ENCODE measurements at regions not wholly inside any gene's neighbourhood (a gene's known extent, or its start where the extent isn't known, plus 50 kb on each side); places are given as distances from the start of the nearest gene placed in this dataset.
"Not testable (repeated sequence)": the region's sequence is repeated elsewhere in the genome, so short reads cannot be mapped to it uniquely, and the experiment has no call there.

DNA sequence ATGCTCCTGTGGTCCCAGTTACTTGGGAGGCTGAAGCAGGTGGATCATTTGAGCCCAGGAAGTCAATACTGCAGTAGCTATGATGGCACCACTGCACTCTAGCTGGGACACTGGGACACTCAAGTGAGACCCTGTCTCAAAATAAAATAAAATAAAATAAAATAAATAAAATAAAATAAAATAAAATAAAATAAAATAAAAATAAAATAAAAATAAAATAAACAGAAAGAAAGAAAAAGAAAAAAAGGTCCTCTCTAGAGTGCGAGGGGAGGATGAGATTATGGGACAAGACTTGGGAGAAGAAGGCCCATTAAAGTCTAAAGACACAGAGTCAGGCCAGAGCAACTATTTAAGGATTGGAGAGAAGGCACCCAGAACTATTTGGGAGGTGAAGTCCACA is 172.5 kb downstream of the IER5 start:
- no peak for ATAC-seq

GRCh38 chr1:181262069-181262468 is 173.6 kb downstream of the IER5 start:
- no peak for ATAC-seq

DNA sequence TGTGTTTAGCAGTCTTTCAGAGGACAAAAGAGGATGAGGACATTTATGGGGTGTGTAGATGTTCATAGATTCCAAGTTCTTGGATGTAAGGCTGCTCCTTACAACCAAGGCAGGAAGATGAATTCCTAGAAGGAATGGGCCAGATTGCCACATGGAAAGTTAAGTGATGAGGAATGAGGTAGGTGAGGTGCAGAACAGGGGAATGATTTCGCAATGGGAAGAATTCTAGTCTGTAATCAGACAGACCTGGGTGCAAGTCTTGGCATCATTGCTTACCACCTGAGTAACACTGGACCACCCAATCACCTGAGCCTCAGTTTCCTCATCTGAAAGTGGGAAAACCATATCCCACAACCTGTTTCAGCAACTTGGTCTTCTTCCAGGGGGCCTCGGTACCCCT is 174.9 kb downstream of the IER5 start:
- no peak for ATAC-seq

GRCh38 chr1:181264821-181265220 is 176.3 kb downstream of the IER5 start:
- no peak for ATAC-seq

- no peak for ATAC-seq
These were observed 196.5 kb downstream of the IER5 start for GRCh38 chr1:181284978-181285377.

- ATAC-seq = no peak
These were observed 188.1 kb upstream of the CACNA1E start for GRCh38 chr1:181295217-181295616.

DNA sequence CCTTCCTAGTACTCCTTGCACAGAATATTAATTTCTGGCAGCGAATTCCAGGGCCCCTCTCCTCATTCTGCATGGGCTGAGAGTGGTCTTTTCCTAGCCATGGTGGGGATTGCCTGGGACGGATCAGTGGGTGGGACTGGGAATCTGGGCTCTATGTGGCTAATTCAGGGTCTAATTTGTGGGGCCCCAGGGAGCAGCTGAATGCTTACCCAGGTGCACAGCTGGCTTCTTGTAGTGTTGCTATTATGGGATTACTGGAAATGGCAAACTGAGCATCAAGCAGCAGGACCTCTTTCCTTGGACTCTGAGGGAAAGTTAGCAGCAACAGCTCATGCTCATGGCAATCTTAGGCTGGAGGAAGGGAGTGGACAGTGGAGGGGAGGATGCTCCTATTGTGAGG is 187.1 kb upstream of the CACNA1E start:
- no peak for ATAC-seq

DNA sequence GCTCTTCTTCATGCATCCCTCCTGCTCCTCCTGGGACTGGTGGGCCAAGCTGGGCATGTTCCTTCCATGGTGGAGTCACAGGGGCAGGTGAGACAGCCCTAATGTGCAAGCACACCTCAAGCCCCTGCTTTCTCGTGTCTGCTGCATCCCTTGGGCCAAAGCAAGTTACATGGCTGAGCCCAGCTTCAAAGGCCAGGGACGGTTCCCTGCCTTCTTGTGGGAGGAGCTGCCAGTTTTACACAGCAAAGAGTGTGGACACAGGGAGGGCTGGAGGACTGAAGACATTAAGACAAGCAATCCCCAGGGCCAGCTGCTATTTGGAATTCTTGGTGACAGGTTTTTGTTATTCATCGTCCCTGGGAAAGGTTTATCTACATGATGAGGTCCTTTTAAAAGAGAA is 175.2 kb upstream of the CACNA1E start:
- no peak for ATAC-seq

GRCh38 chr1:181310560-181310959 is 172.8 kb upstream of the CACNA1E start:
- no peak for ATAC-seq

- no peak for ATAC-seq
These were observed 170.4 kb upstream of the CACNA1E start for GRCh38 chr1:181312946-181313345.

- no peak for ATAC-seq
These were observed 169.9 kb upstream of the CACNA1E start for GRCh38 chr1:181313466-181313865.

GRCh38 chr1:181314010-181314409 is 169.3 kb upstream of the CACNA1E start:
- no peak for ATAC-seq

- ATAC-seq = no peak
These were observed 168.4 kb upstream of the CACNA1E start for GRCh38 chr1:181314959-181315358.

GRCh38 chr1:181317261-181317930 is 165.9 kb upstream of the CACNA1E start:
- ATAC-seq = no peak

GRCh38 chr1:181318022-181318857 is 165.1 kb upstream of the CACNA1E start:
- ATAC-seq = peak in 1 of 2 donors; percentile 29

DNA sequence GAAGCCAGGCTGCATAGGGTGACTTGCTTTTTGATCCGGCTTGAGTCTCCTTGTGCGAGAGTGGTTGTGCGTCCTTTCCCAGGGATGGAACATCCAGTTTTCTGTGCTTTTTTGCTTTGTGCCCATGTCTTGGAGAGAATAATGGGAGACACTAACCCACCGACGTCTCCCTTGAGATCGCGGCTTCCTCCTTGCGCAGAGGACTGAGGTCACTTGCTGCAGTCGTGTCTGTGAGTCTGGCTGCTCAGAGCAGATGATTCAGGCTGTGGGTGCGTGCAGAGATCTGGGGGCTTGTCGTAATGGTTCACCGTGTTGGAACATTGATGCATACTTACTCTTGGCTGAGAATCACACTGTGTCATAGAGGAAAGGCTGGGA is 164.5 kb upstream of the CACNA1E start:
- peak; percentile 55 to 65 for ATAC-seq

- no peak for ATAC-seq
These were observed 163.4 kb upstream of the CACNA1E start for GRCh38 chr1:181319907-181320306.

GRCh38 chr1:181324797-181325616 is 158.3 kb upstream of the CACNA1E start:
- peak; percentile 96 to 98 for ATAC-seq

DNA sequence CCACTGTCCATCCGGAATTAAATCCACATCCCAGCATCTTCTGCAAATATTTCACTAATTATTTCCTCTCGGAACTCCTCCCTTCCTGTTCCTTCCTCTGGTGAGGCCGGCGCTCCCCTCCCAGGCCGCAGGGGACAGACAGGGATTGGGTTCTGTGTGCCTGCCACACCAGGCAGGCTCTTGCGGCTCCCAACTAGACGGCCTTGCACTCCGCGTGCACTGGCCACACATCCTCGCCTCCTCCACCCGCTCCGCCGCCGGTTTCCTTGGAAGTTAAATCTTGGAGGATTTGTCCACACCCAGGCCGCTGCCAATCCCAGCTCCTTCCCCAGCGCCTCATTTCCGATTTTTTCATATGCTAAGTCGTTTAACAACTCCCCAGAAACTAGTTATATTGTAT is 157.6 kb upstream of the CACNA1E start:
- not testable (repeated sequence) for ATAC-seq

- no peak for ATAC-seq
These were observed 157.0 kb upstream of the CACNA1E start for GRCh38 chr1:181326348-181326747.

DNA sequence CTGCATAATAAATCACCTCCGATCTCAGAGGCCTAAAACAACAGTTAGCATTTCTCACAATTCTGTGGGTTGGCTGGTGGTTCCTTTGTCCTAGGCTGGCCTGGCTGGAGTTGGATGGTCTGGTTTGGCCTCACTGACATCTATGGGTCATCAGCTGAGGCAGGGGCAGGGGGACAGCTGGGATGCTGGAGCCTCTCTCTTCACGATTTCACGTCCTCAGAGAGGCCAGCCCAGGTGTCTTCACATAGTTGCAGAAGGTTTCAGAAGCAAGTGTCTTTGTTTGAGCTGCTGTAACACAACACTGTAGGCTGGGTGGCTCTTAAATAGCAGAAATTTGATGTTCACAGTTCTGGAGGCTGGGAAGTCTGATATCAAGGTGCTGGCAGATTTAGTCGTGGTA is 155.5 kb upstream of the CACNA1E start:
- no peak for ATAC-seq

GRCh38 chr1:181334724-181335123 is 148.6 kb upstream of the CACNA1E start:
- no peak for ATAC-seq

DNA sequence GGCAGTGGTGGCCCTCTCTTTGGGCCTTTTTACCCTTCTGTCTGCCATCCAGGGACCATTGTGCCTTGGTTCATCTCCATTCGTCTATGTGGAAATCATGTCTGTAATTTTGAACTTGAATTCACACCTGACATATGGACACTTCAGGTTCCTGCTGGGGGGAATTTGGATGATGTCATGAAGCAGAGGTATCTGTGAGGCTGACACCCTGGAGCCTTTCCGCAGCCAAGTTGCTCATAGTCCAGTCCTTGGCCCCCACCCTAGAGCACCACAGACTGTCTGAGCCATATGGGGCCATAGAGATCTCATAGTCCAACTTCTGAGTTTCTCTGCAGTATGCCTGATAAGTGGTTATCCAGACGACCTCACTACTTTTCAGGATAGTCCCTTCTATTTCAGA is 147.7 kb upstream of the CACNA1E start:
- no peak for ATAC-seq

All from activated CD4-positive, CD25-positive, alpha-beta regulatory T cell treated with anti-CD3 and anti-CD28 coated beads, Interleukin-2, amount 50 U/mL, for 24 hours (primary cell).